ENCODE measurements at regions not wholly inside any gene's neighbourhood (a gene's known extent, or its start where the extent isn't known, plus 50 kb on each side); places are given as distances from the start of the nearest gene placed in this dataset.

DNA sequence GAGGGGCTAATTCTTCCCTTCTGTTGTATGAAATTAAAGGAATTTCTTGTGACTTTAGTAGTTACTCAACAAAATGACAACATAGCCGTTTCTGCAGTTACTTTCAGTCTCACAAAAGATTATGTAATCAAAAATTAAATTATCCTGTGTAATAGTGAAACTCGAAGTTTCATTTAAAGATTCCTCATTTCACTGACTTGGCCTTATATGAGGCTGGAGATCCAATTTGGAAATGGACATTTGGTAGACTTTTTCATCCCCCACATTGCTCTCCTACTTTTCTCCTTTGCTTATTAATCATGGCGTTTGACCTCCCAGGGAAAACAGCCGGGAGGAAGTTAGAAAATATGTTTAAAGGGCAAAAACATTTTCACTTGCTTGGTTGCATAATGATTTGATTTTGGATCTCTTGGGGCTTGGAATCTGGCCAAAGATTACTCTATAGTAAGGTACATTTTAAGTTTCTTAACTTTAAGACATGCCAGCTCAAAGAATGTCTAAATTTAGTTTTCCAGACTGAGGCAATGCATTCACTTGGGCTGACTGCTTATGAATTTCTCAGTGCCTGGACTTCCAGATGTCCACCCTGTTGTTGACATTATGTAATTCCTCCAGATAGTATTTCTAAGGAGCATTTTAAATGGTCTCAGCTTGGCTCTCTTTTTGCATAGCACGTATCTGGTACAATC lies 1364.9 kb upstream of the MIR17HG start:
- DNase-seq (ENCODE audit: extremely low spot score, unreplicated experiment): no peak
- Mint-ChIP-seq H3K4me3 (no peak overlapping the region), H3K27me3 (no peaks in the 10 kb centered on the region), H3K36me3 (no peaks in the 10 kb centered on the region), H3K27ac (no peak overlapping the region), H3K9me3 (no peaks in the 10 kb centered on the region), H3K4me1 (ENCODE audit: unreplicated experiment) (peaks cover 12% of the 10 kb centered on the region)
- no peak for TF ChIP-seq CTCF (conservative IDR thresholded peaks at IDR 0.05)

DNA sequence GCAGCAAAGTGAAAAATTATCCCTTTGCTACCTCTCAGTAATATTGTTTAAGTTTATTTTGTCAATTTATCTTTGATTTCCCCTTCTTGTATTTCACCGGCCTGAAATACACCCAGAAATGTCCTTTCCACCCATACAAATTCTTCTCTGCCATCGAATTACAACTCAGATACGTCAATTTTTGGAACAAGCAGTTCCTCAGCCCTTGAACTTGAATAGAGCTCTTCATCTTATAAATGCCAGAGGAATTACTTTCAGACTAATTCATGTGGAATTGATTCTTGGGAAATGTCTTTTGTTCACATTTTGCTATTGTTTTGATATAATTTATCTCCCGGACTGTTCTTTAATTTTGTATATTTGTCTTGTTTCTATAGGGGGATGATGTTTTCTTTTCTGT lies 1359.3 kb upstream of the MIR17HG start:
- Mint-ChIP-seq H3K27ac (no peak overlapping the region), H3K36me3 (no peaks in the 10 kb centered on the region), H3K4me3 (no peak overlapping the region), H3K9me3 (no peaks in the 10 kb centered on the region), H3K27me3 (no peaks in the 10 kb centered on the region), H3K4me1 (ENCODE audit: unreplicated experiment) (peaks cover 4% of the 10 kb centered on the region)
- TF ChIP-seq CTCF (conservative IDR thresholded peaks at IDR 0.05): no peak
- no peak for DNase-seq (ENCODE audit: extremely low spot score, unreplicated experiment)

DNA sequence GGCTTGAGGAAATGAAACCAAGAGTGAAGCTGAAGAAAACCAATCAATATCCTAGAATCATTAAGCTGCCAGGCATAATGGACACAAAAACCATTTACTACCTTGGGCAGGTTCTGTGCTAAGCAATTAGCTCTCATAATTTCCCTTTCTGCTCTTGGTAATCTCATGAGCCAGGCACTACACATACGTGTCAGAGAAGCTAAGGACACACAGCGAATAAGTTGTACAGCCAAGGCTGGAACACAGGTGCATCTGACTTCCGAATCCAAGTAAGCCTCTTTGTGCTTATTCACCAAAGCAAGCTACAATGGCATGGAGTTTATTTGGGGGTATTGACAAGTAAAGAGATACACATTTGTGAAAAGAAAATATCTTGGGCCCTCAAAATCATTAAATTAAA lies 1343.9 kb upstream of the MIR17HG start:
- Mint-ChIP-seq H3K9me3 (peaks cover 13% of the 10 kb centered on the region), H3K4me3 (no peak overlapping the region)

GRCh38 chr13:90008707-90009149 lies 1338.8 kb upstream of the MIR17HG start:
- H3K4me3 Mint-ChIP-seq: no peak overlapping the region
- no peaks in the 10 kb centered on the region for H3K27me3 Mint-ChIP-seq
- no peak for TF ChIP-seq CTCF (conservative IDR thresholded peaks at IDR 0.05)
- no peaks in the 10 kb centered on the region for H3K4me1 Mint-ChIP-seq (ENCODE audit: unreplicated experiment)
- H3K9me3 Mint-ChIP-seq: no peaks in the 10 kb centered on the region
- H3K27ac Mint-ChIP-seq: no peak overlapping the region
- no peak for DNase-seq (ENCODE audit: extremely low spot score, unreplicated experiment)
- no peaks in the 10 kb centered on the region for H3K36me3 Mint-ChIP-seq

More for the DNA sequence above, 1343.9 kb upstream of the MIR17HG start:
- TF ChIP-seq CTCF (conservative IDR thresholded peaks at IDR 0.05): no peak
- no peak overlapping the region for H3K27ac Mint-ChIP-seq
- no peaks in the 10 kb centered on the region for H3K36me3 Mint-ChIP-seq
- no peak for DNase-seq (ENCODE audit: extremely low spot score, unreplicated experiment)
- H3K4me1 Mint-ChIP-seq (ENCODE audit: unreplicated experiment): no peaks in the 10 kb centered on the region
- H3K27me3 Mint-ChIP-seq: no peaks in the 10 kb centered on the region

- no peaks in the 10 kb centered on the region for H3K4me1 Mint-ChIP-seq (ENCODE audit: unreplicated experiment)
- no peaks in the 10 kb centered on the region for H3K9me3 Mint-ChIP-seq
- no peak for DNase-seq (ENCODE audit: extremely low spot score, unreplicated experiment)
- H3K27me3 Mint-ChIP-seq: no peaks in the 10 kb centered on the region
- no peak overlapping the region for H3K27ac Mint-ChIP-seq
- no peak overlapping the region for H3K4me3 Mint-ChIP-seq
- TF ChIP-seq CTCF (conservative IDR thresholded peaks at IDR 0.05): no peak
- no peaks in the 10 kb centered on the region for H3K36me3 Mint-ChIP-seq
These were observed 1333.4 kb upstream of the MIR17HG start for GRCh38 chr13:90014038-90014437.

All from type B pancreatic cell (in vitro differentiated cells).